ENCODE measurements at regions not wholly inside any gene's neighbourhood (a gene's known extent, or its start where the extent isn't known, plus 50 kb on each side); places are given as distances from the start of the nearest gene placed in this dataset.

DNA sequence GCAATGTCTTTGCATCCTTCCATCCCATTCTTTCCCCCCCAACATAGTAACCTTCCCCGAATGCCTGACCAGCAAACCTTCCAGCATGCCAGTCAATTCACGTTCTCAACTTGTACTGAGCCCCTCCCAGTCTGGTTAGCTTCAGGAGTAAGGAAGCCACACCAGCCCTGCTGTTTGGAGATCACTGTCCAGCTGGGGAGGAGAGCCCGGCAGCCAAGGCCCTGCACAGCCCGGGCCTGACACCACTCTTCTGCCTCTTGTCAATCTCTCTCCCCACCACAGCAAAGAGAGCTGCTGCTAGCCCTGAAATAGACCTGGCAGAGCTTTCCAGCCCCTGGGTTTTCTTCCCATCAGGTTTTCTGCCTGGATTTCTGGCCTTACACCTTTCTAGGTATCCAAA is 185.8 kb upstream of the ID2 start:
- Histone ChIP-seq H2BK12ac (ENCODE audit: low read length in 2 of 2) (no peak overlapping the region), H3K14ac (ENCODE audit: low read length in 2 of 2) (no peak overlapping the region), H4K91ac (ENCODE audit: low read length) (no peak overlapping the region), H2BK5ac (ENCODE audit: low read depth, low read length, poor library complexity, severe bottlenecking) (no peak overlapping the region), H3K4me1 (ENCODE audit: control insufficient read depth, insufficient read depth, low read depth, low read length) (peaks cover 25% of the 10 kb centered on the region), H4K8ac (ENCODE audit: low read length) (no peak overlapping the region), H3K27me3 (ENCODE audit: control insufficient read depth in 1 of 2, insufficient read depth in 1 of 2, low read length in 2 of 2) (peaks cover 0 to 15% of the 10 kb centered on the region in 2 experiments), H3K27ac (ENCODE audit: low read length, poor library complexity, severe bottlenecking) (no peak overlapping the region), H3K18ac (ENCODE audit: low read depth in 1 of 2, low read length in 2 of 2) (no peak overlapping the region), H3K23ac (ENCODE audit: low read length in 2 of 2) (no peak overlapping the region), H3K4me2 (ENCODE audit: low read length, poor library complexity, severe bottlenecking) (no peak overlapping the region), H3K36me3 (ENCODE audit: control insufficient read depth in 1 of 2, insufficient read depth in 2 of 2, low read depth in 1 of 2, low read length in 2 of 2) (no peaks in the 10 kb centered on the region), H3K4me3 (ENCODE audit: insufficient read depth in 1 of 2, low read depth in 1 of 2, low read length in 2 of 2) (no peak overlapping the region), H2AFZ (ENCODE audit: low read depth, low read length) (no peak overlapping the region), H3K9me3 (ENCODE audit: control insufficient read depth, low read length) (no peaks in the 10 kb centered on the region), H3K79me1 (replicated peaks; ENCODE audit: low read length, poor library complexity, severe bottlenecking) (no peaks in the 10 kb centered on the region), H2AK5ac (ENCODE audit: low read length, severe bottlenecking) (no peak overlapping the region), H3K4ac (ENCODE audit: low read depth in 1 of 2, low read length in 2 of 2) (no peak overlapping the region), H2BK120ac (ENCODE audit: low read depth, low read length) (no peak overlapping the region), H2BK15ac (ENCODE audit: low read depth, poor library complexity, severe bottlenecking) (no peak overlapping the region), H3K9ac (ENCODE audit: low read length) (no peak overlapping the region)
- DNase-seq: no peak
- WGBS: 71% methylated on average over 4 of the region's 4 CpGs

DNA sequence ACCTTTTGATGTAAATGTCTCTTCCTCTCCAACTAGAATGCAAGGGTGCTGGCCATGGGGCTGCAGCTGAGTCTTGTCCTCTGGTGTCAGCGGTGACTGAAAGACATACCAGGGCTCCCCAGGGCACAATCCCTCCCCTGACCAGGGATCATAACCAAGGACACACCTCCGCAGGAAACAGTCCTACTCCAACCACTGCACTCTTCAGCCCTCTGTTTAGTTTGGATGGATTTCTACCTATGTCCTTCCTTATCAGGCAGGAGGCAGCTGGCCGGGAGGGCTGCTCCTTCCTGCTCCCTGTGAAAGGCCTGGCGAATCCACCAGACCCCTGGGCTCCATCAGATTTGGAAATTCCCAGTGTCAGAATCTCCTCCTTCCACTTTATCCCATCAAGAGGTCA is 185.2 kb upstream of the ID2 start:
- Histone ChIP-seq H3K4me1 (ENCODE audit: control insufficient read depth, insufficient read depth, low read depth, low read length) (peaks cover 25% of the 10 kb centered on the region), H3K14ac (ENCODE audit: low read length in 2 of 2) (no peak overlapping the region), H3K4me2 (ENCODE audit: low read length, poor library complexity, severe bottlenecking) (no peak overlapping the region), H3K27ac (ENCODE audit: low read length, poor library complexity, severe bottlenecking) (no peak overlapping the region), H2AFZ (ENCODE audit: low read depth, low read length) (no peak overlapping the region), H2BK12ac (ENCODE audit: low read length in 2 of 2) (no peak overlapping the region), H3K4me3 (ENCODE audit: insufficient read depth in 1 of 2, low read depth in 1 of 2, low read length in 2 of 2) (no peak overlapping the region), H3K79me1 (replicated peaks; ENCODE audit: low read length, poor library complexity, severe bottlenecking) (no peaks in the 10 kb centered on the region), H3K36me3 (ENCODE audit: control insufficient read depth in 1 of 2, insufficient read depth in 2 of 2, low read depth in 1 of 2, low read length in 2 of 2) (no peaks in the 10 kb centered on the region), H3K27me3 (ENCODE audit: control insufficient read depth in 1 of 2, insufficient read depth in 1 of 2, low read length in 2 of 2) (peaks cover 0 to 15% of the 10 kb centered on the region in 2 experiments), H3K4ac (ENCODE audit: low read depth in 1 of 2, low read length in 2 of 2) (no peak overlapping the region), H2BK5ac (ENCODE audit: low read depth, low read length, poor library complexity, severe bottlenecking) (no peak overlapping the region), H3K23ac (ENCODE audit: low read length in 2 of 2) (no peak overlapping the region), H4K91ac (ENCODE audit: low read length) (no peak overlapping the region), H3K18ac (ENCODE audit: low read depth in 1 of 2, low read length in 2 of 2) (no peak overlapping the region), H2BK15ac (ENCODE audit: low read depth, poor library complexity, severe bottlenecking) (no peak overlapping the region), H2AK5ac (ENCODE audit: low read length, severe bottlenecking) (no peak overlapping the region), H3K9ac (ENCODE audit: low read length) (no peak overlapping the region), H3K9me3 (ENCODE audit: control insufficient read depth, low read length) (no peaks in the 10 kb centered on the region), H4K8ac (ENCODE audit: low read length) (no peak overlapping the region), H2BK120ac (ENCODE audit: low read depth, low read length) (no peak overlapping the region)
- WGBS: 77% methylated on average over 4 of the region's 4 CpGs
- no peak for DNase-seq

GRCh38 chr2:8498994-8499393 is 182.9 kb upstream of the ID2 start:
- H2BK12ac ChIP-seq (ENCODE audit: low read length in 2 of 2): no peak overlapping the region
- H3K79me1 ChIP-seq (replicated peaks; ENCODE audit: low read length, poor library complexity, severe bottlenecking): no peaks in the 10 kb centered on the region
- peaks cover 16% of the 10 kb centered on the region for H3K4me1 ChIP-seq (ENCODE audit: control insufficient read depth, insufficient read depth, low read depth, low read length)
- WGBS: 88% methylated on average over 3 of the region's 3 CpGs
- H3K4me2 ChIP-seq (ENCODE audit: low read length, poor library complexity, severe bottlenecking): no peak overlapping the region
- no peak overlapping the region for H3K23ac ChIP-seq (ENCODE audit: low read length in 2 of 2)
- H3K27me3 ChIP-seq (ENCODE audit: control insufficient read depth in 1 of 2, insufficient read depth in 1 of 2, low read length in 2 of 2): peaks cover 0 to 20% of the 10 kb centered on the region in 2 experiments
- H3K18ac ChIP-seq (ENCODE audit: low read depth in 1 of 2, low read length in 2 of 2): no peak overlapping the region
- no peak overlapping the region for H2BK15ac ChIP-seq (ENCODE audit: low read depth, poor library complexity, severe bottlenecking)
- no peak overlapping the region for H3K4ac ChIP-seq (ENCODE audit: low read depth in 1 of 2, low read length in 2 of 2)
- no peak overlapping the region for H2AK5ac ChIP-seq (ENCODE audit: low read length, severe bottlenecking)
- no peak overlapping the region for H4K8ac ChIP-seq (ENCODE audit: low read length)
- H3K9me3 ChIP-seq (ENCODE audit: control insufficient read depth, low read length): no peaks in the 10 kb centered on the region
- H3K4me3 ChIP-seq (ENCODE audit: insufficient read depth in 1 of 2, low read depth in 1 of 2, low read length in 2 of 2): no peak overlapping the region
- no peak overlapping the region for H4K91ac ChIP-seq (ENCODE audit: low read length)
- H3K9ac ChIP-seq (ENCODE audit: low read length): no peak overlapping the region
- no peak overlapping the region for H2BK5ac ChIP-seq (ENCODE audit: low read depth, low read length, poor library complexity, severe bottlenecking)
- H2AFZ ChIP-seq (ENCODE audit: low read depth, low read length): no peak overlapping the region
- no peaks in the 10 kb centered on the region for H3K36me3 ChIP-seq (ENCODE audit: control insufficient read depth in 1 of 2, insufficient read depth in 2 of 2, low read depth in 1 of 2, low read length in 2 of 2)
- H3K27ac ChIP-seq (ENCODE audit: low read length, poor library complexity, severe bottlenecking): no peak overlapping the region
- DNase-seq: no peak
- H3K14ac ChIP-seq (ENCODE audit: low read length in 2 of 2): no peak overlapping the region
- H2BK120ac ChIP-seq (ENCODE audit: low read depth, low read length): no peak overlapping the region

DNA sequence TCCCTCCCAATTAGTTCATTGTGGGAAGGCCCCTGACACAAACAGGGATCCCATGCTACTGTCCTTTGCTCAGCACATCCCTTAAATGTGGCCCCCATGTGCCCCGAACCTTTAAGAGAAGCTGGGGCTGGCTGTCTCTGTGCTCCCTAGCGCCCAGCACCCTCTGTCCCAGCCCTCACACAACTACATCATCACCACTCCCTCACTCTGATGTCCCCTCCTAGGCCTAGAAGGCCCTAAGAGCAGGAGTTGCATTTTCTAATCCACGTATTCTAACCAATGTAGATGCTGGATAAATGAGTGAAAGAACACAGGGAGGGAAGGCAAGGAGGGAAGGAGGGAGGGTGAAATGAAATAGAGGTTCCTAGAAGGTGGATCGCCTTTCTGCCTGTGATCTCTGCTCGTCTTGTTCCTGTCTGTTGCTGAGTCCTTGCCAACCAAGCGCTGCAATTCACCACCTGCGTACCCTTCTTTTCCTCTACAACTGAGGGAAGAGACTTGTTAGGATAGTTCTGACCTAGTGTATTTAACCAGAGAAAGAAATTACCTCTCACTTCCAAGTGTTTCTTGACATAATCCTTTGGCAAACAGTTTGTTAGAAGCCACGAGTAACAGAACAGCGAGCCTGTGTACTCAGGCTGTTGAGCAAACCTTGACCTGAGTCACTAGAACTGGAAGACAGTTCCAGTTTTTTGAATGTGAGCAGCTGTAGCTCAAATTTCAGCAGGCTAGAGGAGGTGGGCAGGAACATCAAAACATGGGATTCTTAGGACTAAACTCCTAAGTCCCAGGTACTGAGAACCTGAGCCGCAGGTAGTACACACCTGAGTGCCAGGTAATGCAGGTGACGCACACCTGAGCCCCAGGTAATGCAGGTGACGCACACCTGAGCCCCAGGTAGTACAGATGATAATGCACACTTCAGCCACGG is 181.5 kb upstream of the ID2 start:
- Histone ChIP-seq H4K91ac (ENCODE audit: low read length) (no peak overlapping the region), H3K18ac (ENCODE audit: low read depth in 1 of 2, low read length in 2 of 2) (no peak overlapping the region), H3K9me3 (ENCODE audit: control insufficient read depth, low read length) (no peaks in the 10 kb centered on the region), H3K4me3 (ENCODE audit: insufficient read depth in 1 of 2, low read depth in 1 of 2, low read length in 2 of 2) (no peak overlapping the region), H3K14ac (ENCODE audit: low read length in 2 of 2) (no peak overlapping the region), H2BK12ac (ENCODE audit: low read length in 2 of 2) (no peak overlapping the region), H2BK120ac (ENCODE audit: low read depth, low read length) (no peak overlapping the region), H3K4ac (ENCODE audit: low read depth in 1 of 2, low read length in 2 of 2) (no peak overlapping the region), H2AK5ac (ENCODE audit: low read length, severe bottlenecking) (no peak overlapping the region), H3K27me3 (ENCODE audit: control insufficient read depth in 1 of 2, insufficient read depth in 1 of 2, low read length in 2 of 2) (peaks cover 0 to 14% of the 10 kb centered on the region in 2 experiments), H3K9ac (ENCODE audit: low read length) (no peak overlapping the region), H2AFZ (ENCODE audit: low read depth, low read length) (no peak overlapping the region), H3K27ac (ENCODE audit: low read length, poor library complexity, severe bottlenecking) (no peak overlapping the region), H3K4me1 (ENCODE audit: control insufficient read depth, insufficient read depth, low read depth, low read length) (peaks cover 3% of the 10 kb centered on the region), H4K8ac (ENCODE audit: low read length) (no peak overlapping the region), H3K36me3 (ENCODE audit: control insufficient read depth in 1 of 2, insufficient read depth in 2 of 2, low read depth in 1 of 2, low read length in 2 of 2) (no peaks in the 10 kb centered on the region), H3K23ac (ENCODE audit: low read length in 2 of 2) (no peak overlapping the region), H3K79me1 (replicated peaks; ENCODE audit: low read length, poor library complexity, severe bottlenecking) (no peaks in the 10 kb centered on the region), H3K4me2 (ENCODE audit: low read length, poor library complexity, severe bottlenecking) (no peak overlapping the region), H2BK15ac (ENCODE audit: low read depth, poor library complexity, severe bottlenecking) (no peak overlapping the region), H2BK5ac (ENCODE audit: low read depth, low read length, poor library complexity, severe bottlenecking) (no peak overlapping the region)
- WGBS: 91% methylated on average over 12 of the region's 13 CpGs
- no peak for DNase-seq

All from mesenchymal stem cell (in vitro differentiated cells and primary cell).